DMS114 treated with DMSO at 0.1 percent for 48 hours (cell line): ENCODE measurements at regions not wholly inside any gene's neighbourhood (a gene's known extent, or its start where the extent isn't known, plus 50 kb on each side); places are given as distances from the start of the nearest gene placed in this dataset.

ENCODE experiments used
- DNase-seq: peaks from one replicate; lab custom pipeline; 2025; ENCODE audit not compliant: unreplicated experiment; lab: John Stamatoyannopoulos, UW

GRCh38 chr1:191564275-191564674 is 594.0 kb upstream of the RGS18 start:
- DNase-seq = no peak

GRCh38 chr1:191572479-191572878 is 585.8 kb upstream of the RGS18 start:
- no peak for DNase-seq

GRCh38 chr1:191575180-191575579 is 583.1 kb upstream of the RGS18 start:
- no peak for DNase-seq

GRCh38 chr1:191575746-191576145 is 582.5 kb upstream of the RGS18 start:
- no peak for DNase-seq

GRCh38 chr1:191577213-191577612 is 581.0 kb upstream of the RGS18 start:
- DNase-seq = no peak

GRCh38 chr1:191578281-191578680 is 580.0 kb upstream of the RGS18 start:
- DNase-seq = no peak

GRCh38 chr1:191579019-191579418 is 579.2 kb upstream of the RGS18 start:
- DNase-seq = no peak

- DNase-seq = no peak
These were observed 576.1 kb upstream of the RGS18 start for GRCh38 chr1:191582169-191582568.

GRCh38 chr1:191585095-191585494 is 573.2 kb upstream of the RGS18 start:
- DNase-seq = no peak

- no peak for DNase-seq
These were observed 569.4 kb upstream of the RGS18 start for GRCh38 chr1:191588905-191589304.

- no peak for DNase-seq
These were observed 568.7 kb upstream of the RGS18 start for GRCh38 chr1:191589536-191589935.

GRCh38 chr1:191590578-191590977 is 567.7 kb upstream of the RGS18 start:
- no peak for DNase-seq

- no peak for DNase-seq
These were observed 566.2 kb upstream of the RGS18 start for GRCh38 chr1:191592039-191592438.

- no peak for DNase-seq
These were observed 565.4 kb upstream of the RGS18 start for GRCh38 chr1:191592907-191593306.

GRCh38 chr1:191595170-191595569 is 563.1 kb upstream of the RGS18 start:
- no peak for DNase-seq

GRCh38 chr1:191608367-191608766 is 549.9 kb upstream of the RGS18 start:
- no peak for DNase-seq

- no peak for DNase-seq
These were observed 549.0 kb upstream of the RGS18 start for GRCh38 chr1:191609305-191609704.

- no peak for DNase-seq
These were observed 543.0 kb upstream of the RGS18 start for GRCh38 chr1:191615101-191615821.

GRCh38 chr1:191618181-191618580 is 540.1 kb upstream of the RGS18 start:
- no peak for DNase-seq

GRCh38 chr1:191620883-191621282 is 537.4 kb upstream of the RGS18 start:
- DNase-seq = no peak

- no peak for DNase-seq
These were observed 534.2 kb upstream of the RGS18 start for GRCh38 chr1:191624044-191624443.

- DNase-seq = no peak
These were observed 528.4 kb upstream of the RGS18 start for GRCh38 chr1:191629836-191630235.

GRCh38 chr1:191634801-191635508 is 523.3 kb upstream of the RGS18 start:
- no peak for DNase-seq
